T-cell (primary cell): ENCODE measurements at regions not wholly inside any gene's neighbourhood (a gene's known extent, or its start where the extent isn't known, plus 50 kb on each side); places are given as distances from the start of the nearest gene placed in this dataset.
A peak's percentile ranks its signal among the peaks of the same experiment; 100 is the strongest.

Source experiments
- ATAC-seq, 4 experiments: fragments of 200-7000 bp in 3 of 4; fragments of 150-1000 bp in 1 of 4; cut with Tn5 transposase; replicated peaks in 1 of 4; 1 replicate in 3 of 4; 2 replicates in 1 of 4; pipeline ENCODE4 v1.10.0; 2021; ENCODE audit warnings: moderate library complexity in 3 of 4, mild to moderate bottlenecking in 2 of 4, moderate number of reproducible peaks in 1 of 4
- CTCF ChIA-PET, 2 donors: fragments of 300-600 bp; sonication (Branson Sonifier 250); formaldehyde crosslinking; loops; one replicate each; lab custom pipeline; 2022; ENCODE audit warnings: antibody characterized with exemption in 2 of 2; lab: Charles Lee
- POLR2A ChIA-PET, 2 donors: fragments of 300-600 bp; sonication (Branson Sonifier 250); formaldehyde crosslinking; loops; one replicate each; lab custom pipeline; 2022; ENCODE audit warnings: antibody characterized with exemption in 2 of 2; lab: Charles Lee
- DNase-seq, 35 experiments: peaks; one replicate each; pipeline versions ENCODE4 v3.0.0 to v3.0.0-alpha.2; 2013 to 2023
- H3K27ac ChIP-seq: one replicate; pipeline ENCODE4 v1.5.1; 2013; ENCODE audit warnings: low read length
- H3K27me3 ChIP-seq, 2 experiments: replicated peaks in 1 of 2; 1 replicate in 1 of 2; 2 replicates in 1 of 2; pipeline versions ENCODE4 v1.6.1 to v1.7.0; 2013; ENCODE audit warnings: low read length in 1 of 2, mixed read lengths in 1 of 2; ENCODE audit not compliant: control insufficient read depth in 2 of 2, insufficient read depth in 2 of 2; ENCODE audit errors: extremely low read depth in 1 of 2
- H3K36me3 ChIP-seq, 2 donors: 1 replicate in 1 of 2; 2 replicates in 1 of 2; pipeline versions ENCODE4 v1.6.1 to v1.7.0; 2013; ENCODE audit warnings: low read length in 1 of 2; ENCODE audit not compliant: control insufficient read depth in 2 of 2, insufficient read depth in 1 of 2; ENCODE audit errors: extremely low read depth in 1 of 2
- H3K4me1 ChIP-seq, 2 experiments: 1 replicate in 1 of 2; 2 replicates in 1 of 2; pipeline versions ENCODE4 v1.6.1 to v1.7.0; 2013; ENCODE audit warnings: low read length in 2 of 2, mixed read lengths in 1 of 2; ENCODE audit not compliant: insufficient read depth in 2 of 2, control insufficient read depth in 1 of 2; ENCODE audit errors: extremely low read depth in 1 of 2
- H3K4me3 ChIP-seq, 2 donors: 1 replicate in 1 of 2; 2 replicates in 1 of 2; pipeline versions ENCODE4 v1.5.1 to v1.7.0; 2013; ENCODE audit warnings: mild to moderate bottlenecking in 2 of 2, low read length in 1 of 2, moderate library complexity in 1 of 2; ENCODE audit not compliant: control insufficient read depth in 1 of 2; ENCODE audit errors: extremely low read depth in 1 of 2
- H3K9me3 ChIP-seq: 2 replicates; pipeline ENCODE4 v1.7.0; 2013
- H3K27ac Mint-ChIP-seq, 2 donors: one replicate each; pipeline ENCODE4 v1.8.0; 2020 to 2021; ENCODE audit warnings: mild to moderate bottlenecking in 2 of 2, mixed read lengths in 2 of 2
- H3K27me3 Mint-ChIP-seq, 2 donors: one replicate each; pipeline ENCODE4 v1.8.0; 2021 to 2022; ENCODE audit warnings: mixed read lengths in 2 of 2
- H3K36me3 Mint-ChIP-seq: one replicate; pipeline ENCODE4 v1.8.0; 2021; ENCODE audit warnings: mixed read lengths
- H3K4me1 Mint-ChIP-seq, 3 donors: one replicate each; pipeline ENCODE4 v1.8.0; 2020 to 2022; ENCODE audit warnings: mixed read lengths in 3 of 3, mild to moderate bottlenecking in 1 of 3
- H3K4me3 Mint-ChIP-seq, 3 donors: one replicate each; pipeline ENCODE4 v1.8.0; 2020 to 2022; ENCODE audit warnings: mild to moderate bottlenecking in 3 of 3, mixed read lengths in 3 of 3, moderate library complexity in 3 of 3
- H3K9me3 Mint-ChIP-seq, 3 donors: one replicate each; pipeline ENCODE4 v1.8.0; 2020 to 2022; ENCODE audit warnings: mixed read lengths in 3 of 3
- WGBS: methylation state at CpG from one replicate; pipeline ENCODE4 v1.1.5; 2013; ENCODE audit warnings: missing lambda C conversion rate; ENCODE audit not compliant: insufficient coverage; 5-methylcytosine and 5-hydroxymethylcytosine counted together

GRCh38 chr20:23161244-23161891, 75.2 kb upstream of the CD93 start:
- peak in 2 of 4 experiments; percentile 12 to 19 for ATAC-seq

GRCh38 chr20:23160536-23161243, 74.6 kb upstream of the CD93 start:
- ChIA-PET CTCF (no interaction called here), POLR2A (no interaction called here)
- Mint-ChIP-seq H3K27me3 (peaks cover 0 to 2% of the 10 kb centered on the region in 2 donors), H3K9me3 (no peaks in the 10 kb centered on the region), H3K4me3 (no peak overlapping the region), H3K36me3 (no peaks in the 10 kb centered on the region), H3K4me1 (peaks cover 12 to 18% (median 14%) of the 10 kb centered on the region in 3 donors), H3K27ac (no peak overlapping the region)
- H3K27ac ChIP-seq = no peak overlapping the region
- no peaks in the 10 kb centered on the region for H3K9me3 ChIP-seq
- no peak for DNase-seq
- no peak for ATAC-seq
- H3K27me3 ChIP-seq = peaks cover 0 to 23% of the 10 kb centered on the region in 2 experiments
- 78% methylated on average over 6 of the region's 6 CpGs for WGBS
- peaks cover 11% of the 10 kb centered on the region in 2 experiments for H3K4me1 ChIP-seq
- H3K4me3 ChIP-seq = no peak overlapping the region
- no peaks in the 10 kb centered on the region for H3K36me3 ChIP-seq

More at GRCh38 chr20:23161244-23161891, 75.2 kb upstream of the CD93 start:
- POLR2A ChIA-PET = no interaction called here
- Histone ChIP-seq H3K27ac (no peak overlapping the region), H3K4me1 (peaks cover 11% of the 10 kb centered on the region in 2 experiments), H3K4me3 (no peak overlapping the region), H3K27me3 (peaks cover 0 to 24% of the 10 kb centered on the region in 2 experiments), H3K9me3 (no peaks in the 10 kb centered on the region), H3K36me3 (no peaks in the 10 kb centered on the region)
- WGBS = 47% methylated on average over 6 of the region's 18 CpGs
- peaks cover 12 to 18% (median 14%) of the 10 kb centered on the region in 3 donors for H3K4me1 Mint-ChIP-seq
- CTCF ChIA-PET = no interaction called here
- H3K4me3 Mint-ChIP-seq = no peak overlapping the region
- H3K36me3 Mint-ChIP-seq = no peaks in the 10 kb centered on the region
- no peak overlapping the region for H3K27ac Mint-ChIP-seq
- H3K27me3 Mint-ChIP-seq = peaks cover 0 to 2% of the 10 kb centered on the region in 2 donors
- no peaks in the 10 kb centered on the region for H3K9me3 Mint-ChIP-seq
- no peak for DNase-seq

- Mint-ChIP-seq H3K36me3 (no peaks in the 10 kb centered on the region), H3K27ac (no peak overlapping the region), H3K27me3 (peaks cover 0 to 2% of the 10 kb centered on the region in 2 donors), H3K9me3 (no peaks in the 10 kb centered on the region), H3K4me1 (peaks cover 13 to 18% (median 14%) of the 10 kb centered on the region in 3 donors), H3K4me3 (no peak overlapping the region)
- Histone ChIP-seq H3K9me3 (no peaks in the 10 kb centered on the region), H3K27me3 (peaks cover 0 to 18% of the 10 kb centered on the region in 2 experiments), H3K4me1 (peaks cover 11% of the 10 kb centered on the region in 2 experiments), H3K4me3 (no peak overlapping the region), H3K27ac (no peak overlapping the region), H3K36me3 (no peaks in the 10 kb centered on the region)
- 30% methylated on average over 4 of the region's 4 CpGs for WGBS
- no peak for DNase-seq
- POLR2A ChIA-PET = no interaction called here
- no peak for ATAC-seq
- CTCF ChIA-PET = no interaction called here
These were observed 73.8 kb upstream of the CD93 start for GRCh38 chr20:23159947-23160318.

- peaks cover 0 to 16% of the 10 kb centered on the region in 2 experiments for H3K27me3 ChIP-seq
- ChIA-PET POLR2A (interaction anchor here in 1 of 2 donors (0.6 kb wide), 1 partner anchor 58 kb away, joined by 9 read pairs; no protein-coding TSS in a partner anchor), CTCF (no interaction called here)
- Mint-ChIP-seq H3K4me1 (peaks cover 13 to 18% (median 14%) of the 10 kb centered on the region in 3 donors), H3K27me3 (peaks cover 0 to 2% of the 10 kb centered on the region in 2 donors), H3K9me3 (no peaks in the 10 kb centered on the region), H3K27ac (no peak overlapping the region), H3K36me3 (no peaks in the 10 kb centered on the region), H3K4me3 (no peak overlapping the region)
- no peak overlapping the region for H3K27ac ChIP-seq
- H3K9me3 ChIP-seq = no peaks in the 10 kb centered on the region
- H3K4me1 ChIP-seq = peaks cover 11% of the 10 kb centered on the region in 2 experiments
- WGBS = 0% methylated on average over 1 of the region's 3 CpGs
- H3K36me3 ChIP-seq = no peaks in the 10 kb centered on the region
- ATAC-seq = no peak
- no peak for DNase-seq
- no peak overlapping the region for H3K4me3 ChIP-seq
These were observed 73.3 kb upstream of the CD93 start for GRCh38 chr20:23159256-23159946.

GRCh38 chr20:23157734-23158133, 71.6 kb upstream of the CD93 start:
- CTCF ChIA-PET = no interaction called here

GRCh38 chr20:23156842-23157423, 70.8 kb upstream of the CD93 start:
- ChIA-PET CTCF (no interaction called here), POLR2A (no interaction called here)
- Mint-ChIP-seq H3K4me3 (no peak overlapping the region), H3K36me3 (no peaks in the 10 kb centered on the region), H3K27me3 (peaks cover 0 to 2% of the 10 kb centered on the region in 2 donors), H3K9me3 (no peaks in the 10 kb centered on the region), H3K27ac (no peak overlapping the region), H3K4me1 (peaks cover 13 to 18% (median 14%) of the 10 kb centered on the region in 3 donors)
- ATAC-seq = no peak
- H3K4me1 ChIP-seq = peaks cover 11 to 15% of the 10 kb centered on the region in 2 experiments
- peaks cover 0 to 9% of the 10 kb centered on the region in 2 experiments for H3K27me3 ChIP-seq
- no peaks in the 10 kb centered on the region for H3K9me3 ChIP-seq
- 83% methylated on average over 3 of the region's 5 CpGs for WGBS
- H3K36me3 ChIP-seq = no peaks in the 10 kb centered on the region
- no peak for DNase-seq
- no peak overlapping the region for H3K4me3 ChIP-seq
- H3K27ac ChIP-seq = no peak overlapping the region

More at GRCh38 chr20:23157734-23158133, 71.6 kb upstream of the CD93 start:
- DNase-seq = no peak
- Histone ChIP-seq H3K4me3 (no peak overlapping the region), H3K4me1 (peaks cover 11% of the 10 kb centered on the region in 2 experiments), H3K27me3 (peaks cover 0 to 9% of the 10 kb centered on the region in 2 experiments), H3K9me3 (no peaks in the 10 kb centered on the region), H3K36me3 (no peaks in the 10 kb centered on the region), H3K27ac (no peak overlapping the region)
- Mint-ChIP-seq H3K27me3 (peaks cover 0 to 2% of the 10 kb centered on the region in 2 donors), H3K4me3 (no peak overlapping the region), H3K9me3 (no peaks in the 10 kb centered on the region), H3K36me3 (no peaks in the 10 kb centered on the region), H3K4me1 (peaks cover 13 to 18% (median 14%) of the 10 kb centered on the region in 3 donors), H3K27ac (no peak overlapping the region)
- POLR2A ChIA-PET = no interaction called here
- ATAC-seq = no peak
- WGBS = 96% methylated on average over 11 of the region's 15 CpGs
